ENCODE measurements at regions not wholly inside any gene's neighbourhood (a gene's known extent, or its start where the extent isn't known, plus 50 kb on each side); places are given as distances from the start of the nearest gene placed in this dataset.

DNA sequence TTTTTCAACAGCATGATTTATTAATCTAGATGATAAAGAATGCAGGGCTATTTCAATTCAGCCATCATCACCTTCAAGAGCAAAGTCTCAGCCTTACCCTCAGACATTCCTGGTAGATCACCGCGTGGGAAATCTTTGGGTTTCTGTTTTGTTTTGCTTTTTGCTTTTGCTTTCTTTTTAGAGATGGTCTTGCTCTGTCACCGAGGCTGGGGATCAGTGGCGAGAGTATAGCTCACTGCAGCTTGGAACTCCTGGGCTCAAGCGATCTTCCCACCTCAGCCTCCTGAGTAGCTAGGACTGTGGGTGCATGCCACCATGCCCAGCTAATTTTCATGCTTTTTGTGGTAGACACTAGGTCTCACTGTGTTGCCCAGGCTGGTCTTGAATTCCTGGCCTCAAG is 289.7 kb downstream of the AJAP1 start:
- Mint-ChIP-seq H3K4me1 (no peaks in the 10 kb centered on the region), H3K27me3 (peaks cover 16% of the 10 kb centered on the region), H3K36me3 (ENCODE audit: low read depth) (no peaks in the 10 kb centered on the region), H3K4me3 (no peak overlapping the region), H3K27ac (no peak overlapping the region), H3K9me3 (peaks cover 20% of the 10 kb centered on the region)
- ATAC-seq (replicated peaks), result no peak

DNA sequence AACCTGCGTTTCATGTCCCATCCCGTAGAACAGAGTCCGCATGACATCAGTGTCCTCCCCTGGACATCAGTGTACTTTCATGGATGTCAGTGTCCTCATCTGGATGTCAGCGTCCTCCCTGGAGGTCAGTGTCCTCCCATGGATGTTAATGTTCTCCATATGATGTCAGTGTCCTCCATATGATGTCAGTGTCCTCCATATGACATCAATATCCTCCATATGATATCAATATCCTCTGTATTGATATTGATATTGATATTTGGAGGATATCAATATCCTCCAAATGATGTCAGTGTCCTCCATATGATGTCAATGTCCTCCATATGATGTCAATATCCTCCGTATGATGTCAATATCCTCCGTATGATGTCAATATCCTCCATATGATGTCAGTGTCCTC is 284.9 kb downstream of the AJAP1 start:
- Mint-ChIP-seq H3K27me3 (peaks cover 5% of the 10 kb centered on the region), H3K4me1 (no peaks in the 10 kb centered on the region), H3K4me3 (no peak overlapping the region), H3K27ac (no peak overlapping the region), H3K36me3 (ENCODE audit: low read depth) (no peaks in the 10 kb centered on the region), H3K9me3 (peaks cover 15% of the 10 kb centered on the region)
- no peak for ATAC-seq (replicated peaks)

DNA sequence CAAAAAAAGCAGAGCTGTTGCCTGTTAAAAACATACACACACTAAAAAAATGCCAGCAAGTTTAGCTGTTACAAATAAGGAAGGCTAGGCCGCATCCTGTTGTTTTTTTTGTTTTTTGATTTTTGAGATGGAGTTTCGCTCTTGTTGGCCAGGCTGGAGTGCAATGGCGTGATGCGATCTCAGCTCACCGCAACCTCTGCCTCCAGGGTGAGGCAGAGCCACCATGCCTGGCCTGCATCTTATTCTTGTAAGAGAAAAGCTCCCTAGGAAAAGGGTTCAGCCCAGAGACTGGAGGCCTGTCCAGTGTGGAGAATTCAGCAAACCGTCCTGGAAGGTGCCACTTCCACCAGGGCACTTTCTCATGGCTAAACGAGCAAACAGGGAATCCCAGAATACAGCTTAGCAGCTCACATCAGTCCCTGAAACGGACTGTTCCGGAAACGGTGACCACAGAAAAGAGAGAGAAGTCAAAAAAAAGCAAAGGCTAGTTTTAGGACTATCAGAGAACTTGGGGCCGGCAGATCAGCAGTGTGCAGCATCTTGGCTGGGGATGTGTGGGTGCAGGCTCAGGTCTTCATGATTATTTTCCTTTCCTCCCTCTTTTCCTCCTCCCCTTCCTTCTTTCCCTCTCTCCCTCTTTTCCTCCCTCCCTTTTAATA is 283.6 kb downstream of the AJAP1 start:
- H3K4me3 Mint-ChIP-seq, result no peak overlapping the region
- peaks cover 15% of the 10 kb centered on the region for H3K9me3 Mint-ChIP-seq
- no peak overlapping the region for H3K27ac Mint-ChIP-seq
- H3K4me1 Mint-ChIP-seq, result no peaks in the 10 kb centered on the region
- no peaks in the 10 kb centered on the region for H3K36me3 Mint-ChIP-seq (ENCODE audit: low read depth)
- ATAC-seq (replicated peaks), result no peak
- peaks cover 5% of the 10 kb centered on the region for H3K27me3 Mint-ChIP-seq

DNA sequence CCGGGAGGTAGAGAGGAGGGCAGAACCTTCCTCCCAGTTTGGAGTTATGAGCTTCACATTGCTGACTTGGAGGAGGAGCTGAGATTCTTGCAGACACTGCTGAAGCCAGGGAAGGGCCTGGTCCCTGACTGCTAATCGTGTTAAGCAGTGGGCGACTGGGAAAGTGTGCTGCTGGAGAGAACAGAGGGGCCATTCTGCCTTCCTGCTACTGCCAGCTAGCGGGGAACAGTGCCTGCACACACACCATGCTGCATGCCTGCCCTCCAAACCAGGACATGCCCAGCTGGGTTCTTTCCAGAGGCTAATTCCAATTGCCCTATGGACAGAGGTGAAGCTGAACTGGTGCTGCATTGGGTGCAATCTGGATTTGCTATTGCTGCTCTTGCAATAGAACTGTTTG is 281.4 kb downstream of the AJAP1 start:
- Mint-ChIP-seq H3K36me3 (ENCODE audit: low read depth) (no peaks in the 10 kb centered on the region), H3K27ac (no peak overlapping the region), H3K27me3 (no peaks in the 10 kb centered on the region), H3K4me3 (no peak overlapping the region), H3K4me1 (no peaks in the 10 kb centered on the region), H3K9me3 (peaks cover 9% of the 10 kb centered on the region)
- no peak for ATAC-seq (replicated peaks)

DNA sequence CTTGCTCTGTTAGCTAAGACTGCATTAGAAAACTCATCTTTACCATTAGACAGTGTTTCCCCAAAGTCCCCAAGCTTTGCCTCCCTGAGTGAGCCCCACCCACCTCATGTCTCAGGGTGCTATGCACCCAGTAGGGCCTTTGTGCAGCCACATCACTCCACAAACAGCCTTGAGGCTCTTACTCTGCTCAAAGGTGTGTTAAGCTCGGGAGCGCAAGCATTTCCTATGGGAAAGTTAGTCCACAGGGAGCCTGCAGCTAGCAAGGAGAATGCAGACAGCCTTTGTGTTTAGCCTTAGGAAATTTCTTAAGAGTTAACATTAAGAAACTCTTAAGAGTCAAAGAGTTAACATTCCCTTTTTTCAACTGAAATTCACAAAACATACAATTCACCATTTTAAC is 278.8 kb downstream of the AJAP1 start:
- no peaks in the 10 kb centered on the region for H3K9me3 Mint-ChIP-seq
- H3K4me1 Mint-ChIP-seq, result no peaks in the 10 kb centered on the region
- H3K36me3 Mint-ChIP-seq (ENCODE audit: low read depth), result no peaks in the 10 kb centered on the region

DNA sequence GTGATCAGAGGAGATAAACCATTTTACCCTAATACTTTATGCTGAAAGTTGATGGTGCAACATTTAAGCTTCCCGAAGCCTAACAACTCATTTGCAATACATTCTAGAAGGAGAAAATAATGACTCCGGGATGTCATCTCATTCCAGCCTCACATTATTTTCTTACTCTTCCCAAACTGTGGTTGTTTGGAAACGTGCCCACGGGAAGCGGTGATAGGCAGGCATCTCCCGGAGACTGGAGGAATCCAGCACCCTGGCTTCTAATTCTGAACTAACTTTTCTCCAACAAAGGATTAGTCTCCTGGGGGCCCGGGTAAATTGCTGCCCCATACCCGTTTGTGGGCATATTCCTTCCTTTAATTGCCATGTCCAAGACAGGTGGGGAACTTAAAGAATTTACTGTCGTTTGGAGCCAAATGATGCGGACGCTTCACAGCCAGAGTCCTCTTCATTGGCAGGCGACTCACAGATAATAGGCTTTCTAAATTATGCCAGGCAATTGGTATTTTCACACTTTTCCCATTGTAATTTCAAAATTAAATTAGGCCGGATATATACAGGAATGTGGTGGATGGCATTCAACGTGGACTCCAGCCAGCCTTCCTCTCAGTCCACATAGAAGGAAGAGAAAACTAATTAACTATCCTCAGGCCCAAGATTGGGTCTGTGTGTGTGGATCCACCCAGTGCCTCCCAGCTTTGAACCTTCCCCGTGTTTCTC is 278.1 kb downstream of the AJAP1 start:
- Mint-ChIP-seq H3K9me3 (no peaks in the 10 kb centered on the region), H3K4me1 (no peaks in the 10 kb centered on the region), H3K27ac (no peak overlapping the region), H3K4me3 (no peak overlapping the region), H3K36me3 (ENCODE audit: low read depth) (no peaks in the 10 kb centered on the region), H3K27me3 (no peaks in the 10 kb centered on the region)
- no peak for ATAC-seq (replicated peaks)

More for the DNA sequence above, 278.8 kb downstream of the AJAP1 start:
- no peaks in the 10 kb centered on the region for H3K27me3 Mint-ChIP-seq
- no peak overlapping the region for H3K27ac Mint-ChIP-seq
- no peak overlapping the region for H3K4me3 Mint-ChIP-seq
- ATAC-seq (replicated peaks), result no peak

DNA sequence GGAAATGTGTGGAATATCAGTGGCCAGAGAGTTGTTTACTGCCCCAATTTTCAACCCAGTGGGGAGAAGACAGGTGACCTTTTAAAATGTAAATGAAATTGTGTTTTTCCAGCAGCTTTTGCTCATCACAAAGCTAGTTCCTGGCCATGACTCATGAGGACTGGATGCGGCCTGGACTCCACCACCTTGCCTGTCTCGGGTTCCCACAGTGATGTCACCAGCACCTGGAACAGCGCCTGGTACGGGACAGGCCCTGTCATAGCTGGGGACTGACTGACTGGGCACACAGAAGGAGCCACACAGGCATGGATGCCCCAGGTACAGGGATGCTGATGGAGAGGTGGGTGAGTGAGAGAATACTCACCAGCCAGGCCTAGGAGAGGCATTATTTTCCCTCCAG is 277.1 kb downstream of the AJAP1 start:
- Mint-ChIP-seq H3K4me3 (no peak overlapping the region), H3K4me1 (no peaks in the 10 kb centered on the region), H3K27me3 (no peaks in the 10 kb centered on the region), H3K9me3 (no peaks in the 10 kb centered on the region), H3K27ac (no peak overlapping the region), H3K36me3 (ENCODE audit: low read depth) (no peaks in the 10 kb centered on the region)
- ATAC-seq (replicated peaks), result no peak

DNA sequence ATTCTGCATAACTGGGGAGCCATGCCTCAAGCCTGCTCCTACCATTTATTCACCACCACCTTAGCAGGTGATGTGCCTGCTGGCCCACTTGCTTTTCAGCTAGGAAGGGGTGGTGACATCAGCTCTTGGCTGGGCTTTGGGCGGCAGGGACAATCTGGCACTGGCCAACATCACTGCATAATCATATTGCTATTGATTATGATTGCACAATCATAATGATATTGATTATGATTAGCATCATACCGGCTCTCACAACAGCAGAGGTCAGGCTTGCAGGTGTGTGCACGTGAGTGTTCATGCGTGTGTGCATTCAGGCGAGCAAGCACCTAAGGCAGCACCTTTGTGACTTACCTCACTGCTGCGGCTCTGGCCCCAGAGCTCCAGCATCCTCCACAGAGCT is 273.8 kb downstream of the AJAP1 start:
- Mint-ChIP-seq H3K4me3 (no peak overlapping the region), H3K27me3 (peaks cover 3% of the 10 kb centered on the region), H3K36me3 (ENCODE audit: low read depth) (no peaks in the 10 kb centered on the region), H3K9me3 (no peaks in the 10 kb centered on the region), H3K27ac (no peak overlapping the region), H3K4me1 (no peaks in the 10 kb centered on the region)
- ATAC-seq (replicated peaks), result no peak

DNA sequence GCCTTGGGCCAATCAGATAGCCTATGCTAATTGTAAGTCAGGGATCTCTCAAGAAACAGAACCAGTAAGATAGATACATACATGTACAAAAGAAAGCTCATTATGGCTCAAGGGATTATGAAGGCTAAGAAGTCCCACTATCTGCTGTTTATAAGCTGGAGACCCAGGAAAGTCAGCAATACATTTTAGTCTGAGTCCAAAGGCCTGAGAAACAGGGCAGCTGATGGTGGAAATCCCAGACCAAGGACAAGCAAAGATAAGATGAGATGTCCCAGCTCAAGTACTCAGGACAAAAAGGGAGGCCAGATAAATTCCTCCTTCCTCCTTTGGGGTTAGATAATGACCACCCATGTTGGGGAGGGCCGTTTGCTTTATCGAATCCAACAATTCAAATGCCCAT is 269.9 kb downstream of the AJAP1 start:
- H3K36me3 Mint-ChIP-seq (ENCODE audit: low read depth), result no peaks in the 10 kb centered on the region
- ATAC-seq (replicated peaks), result no peak
- H3K27me3 Mint-ChIP-seq, result peaks cover 8% of the 10 kb centered on the region
- no peak overlapping the region for H3K4me3 Mint-ChIP-seq
- H3K4me1 Mint-ChIP-seq, result no peaks in the 10 kb centered on the region
- H3K9me3 Mint-ChIP-seq, result peaks cover 9% of the 10 kb centered on the region
- H3K27ac Mint-ChIP-seq, result no peak overlapping the region

DNA sequence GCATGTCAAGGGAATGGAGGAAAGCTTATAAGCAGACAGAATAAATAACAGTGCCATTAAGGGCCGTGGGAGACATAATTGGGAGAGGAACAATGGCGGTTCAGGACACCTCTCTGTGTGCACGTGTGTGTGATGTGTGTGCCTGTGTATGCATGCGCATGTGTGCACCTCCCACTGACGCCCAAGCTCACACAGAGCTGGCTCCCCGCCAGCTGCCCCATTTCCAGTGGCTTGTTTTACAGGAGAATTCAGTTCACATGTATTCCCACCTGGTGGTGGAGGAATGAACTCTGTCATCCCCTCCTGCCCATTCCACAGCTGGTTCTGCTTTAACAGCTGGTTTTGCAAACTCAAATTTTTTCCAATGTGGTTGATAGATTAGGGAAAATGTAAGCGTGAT is 262.2 kb downstream of the AJAP1 start:
- no peaks in the 10 kb centered on the region for H3K4me1 Mint-ChIP-seq
- no peak overlapping the region for H3K27ac Mint-ChIP-seq
- peaks cover 28% of the 10 kb centered on the region for H3K27me3 Mint-ChIP-seq

DNA sequence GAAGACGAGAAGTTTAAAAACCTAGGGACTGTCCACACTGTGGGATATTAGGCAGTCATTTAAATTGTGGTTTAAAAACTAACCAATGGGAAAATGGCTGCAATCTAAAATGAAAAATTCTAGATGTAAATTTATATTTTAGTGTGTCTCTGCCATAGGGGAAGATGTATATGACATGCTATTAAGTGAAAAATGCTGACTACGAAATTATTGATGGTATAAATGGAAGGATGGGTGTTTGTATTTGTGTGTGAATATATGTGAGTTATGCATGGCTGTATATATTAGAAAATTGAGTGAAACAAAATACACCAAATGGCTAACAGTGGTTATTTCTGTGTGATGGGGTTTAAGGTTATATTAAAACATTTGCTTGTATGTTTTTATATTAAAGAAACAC is 260.7 kb downstream of the AJAP1 start:
- no peak for ATAC-seq (replicated peaks)
- H3K4me3 Mint-ChIP-seq, result no peak overlapping the region
- H3K27ac Mint-ChIP-seq, result no peak overlapping the region
- no peaks in the 10 kb centered on the region for H3K36me3 Mint-ChIP-seq (ENCODE audit: low read depth)
- no peaks in the 10 kb centered on the region for H3K4me1 Mint-ChIP-seq
- peaks cover 14% of the 10 kb centered on the region for H3K9me3 Mint-ChIP-seq
- H3K27me3 Mint-ChIP-seq, result peaks cover 28% of the 10 kb centered on the region

More for the DNA sequence above, 262.2 kb downstream of the AJAP1 start:
- no peak for ATAC-seq (replicated peaks)
- Mint-ChIP-seq H3K36me3 (ENCODE audit: low read depth) (no peaks in the 10 kb centered on the region), H3K9me3 (peaks cover 15% of the 10 kb centered on the region), H3K4me3 (no peak overlapping the region)

DNA sequence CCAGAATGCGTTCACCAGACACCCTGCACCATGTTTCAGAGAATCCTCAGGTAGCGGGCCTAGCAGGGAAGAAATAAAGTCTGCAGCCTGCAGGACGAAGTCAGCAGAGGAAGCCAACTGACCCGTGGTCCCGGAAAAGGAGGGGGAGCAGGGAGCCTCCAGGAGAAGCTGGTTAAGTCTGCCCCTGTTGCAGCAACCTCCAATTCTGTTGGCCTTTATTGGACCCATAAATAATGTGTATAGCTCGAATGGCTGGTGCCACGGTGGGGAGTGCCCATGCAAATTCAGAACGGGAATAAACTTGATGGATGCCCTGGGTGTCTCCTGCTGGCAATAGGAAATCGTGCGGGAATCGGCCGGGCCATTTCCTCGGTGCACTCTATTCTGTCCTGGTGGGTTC is 254.1 kb downstream of the AJAP1 start:
- Mint-ChIP-seq H3K27ac (no peak overlapping the region), H3K9me3 (no peaks in the 10 kb centered on the region), H3K4me1 (no peaks in the 10 kb centered on the region), H3K4me3 (no peak overlapping the region), H3K36me3 (ENCODE audit: low read depth) (no peaks in the 10 kb centered on the region), H3K27me3 (peaks cover 8% of the 10 kb centered on the region)
- ATAC-seq (replicated peaks), result no peak

DNA sequence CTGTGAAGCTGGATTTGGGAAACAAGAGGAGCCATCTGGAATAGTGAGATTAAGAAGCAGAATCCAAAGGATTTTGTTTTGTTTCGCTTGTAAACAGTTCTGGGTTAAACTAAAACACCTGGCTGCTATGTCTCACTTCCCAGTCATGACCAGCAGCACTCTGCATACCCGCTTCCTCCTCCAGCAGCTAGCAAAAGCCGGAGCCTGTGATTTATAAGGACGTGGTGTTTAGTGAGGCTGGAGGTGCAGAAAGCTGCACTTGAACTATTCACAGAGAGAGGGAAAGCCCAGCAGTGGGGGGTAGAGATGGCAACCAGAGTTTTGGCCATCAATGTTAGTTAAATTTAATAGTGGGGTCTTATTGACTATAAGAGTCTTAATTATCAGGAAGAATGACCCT is 240.2 kb downstream of the AJAP1 start:
- H3K27ac Mint-ChIP-seq, result no peak overlapping the region
- peaks cover 29% of the 10 kb centered on the region for H3K27me3 Mint-ChIP-seq
- ATAC-seq (replicated peaks), result no peak
- H3K4me3 Mint-ChIP-seq, result no peak overlapping the region
- no peaks in the 10 kb centered on the region for H3K4me1 Mint-ChIP-seq
- peaks cover 6% of the 10 kb centered on the region for H3K9me3 Mint-ChIP-seq
- no peaks in the 10 kb centered on the region for H3K36me3 Mint-ChIP-seq (ENCODE audit: low read depth)

DNA sequence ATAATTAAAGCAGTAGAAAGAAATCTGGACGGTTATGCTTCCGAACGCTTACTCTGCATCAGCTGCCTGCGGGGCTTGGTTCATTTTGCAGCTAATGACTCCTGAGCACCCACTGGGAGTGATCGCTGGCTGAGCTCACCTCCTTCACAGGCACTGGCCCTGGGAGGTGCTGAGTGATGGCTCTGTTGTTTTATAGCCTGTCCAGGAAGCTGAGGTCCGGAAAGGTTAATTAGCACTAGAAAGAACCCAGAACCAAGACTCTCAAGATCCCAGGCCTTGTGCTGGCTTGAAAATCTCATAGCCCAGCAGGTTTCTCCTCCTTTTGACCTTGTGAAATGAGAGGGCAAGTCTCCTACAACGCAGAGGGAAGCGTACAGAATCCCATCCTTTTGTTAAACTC is 226.2 kb downstream of the AJAP1 start:
- Mint-ChIP-seq H3K36me3 (ENCODE audit: low read depth) (no peaks in the 10 kb centered on the region), H3K4me1 (no peaks in the 10 kb centered on the region), H3K4me3 (no peak overlapping the region), H3K27ac (no peak overlapping the region), H3K9me3 (peaks cover 4% of the 10 kb centered on the region), H3K27me3 (peaks cover 34% of the 10 kb centered on the region)
- ATAC-seq (replicated peaks), result no peak

DNA sequence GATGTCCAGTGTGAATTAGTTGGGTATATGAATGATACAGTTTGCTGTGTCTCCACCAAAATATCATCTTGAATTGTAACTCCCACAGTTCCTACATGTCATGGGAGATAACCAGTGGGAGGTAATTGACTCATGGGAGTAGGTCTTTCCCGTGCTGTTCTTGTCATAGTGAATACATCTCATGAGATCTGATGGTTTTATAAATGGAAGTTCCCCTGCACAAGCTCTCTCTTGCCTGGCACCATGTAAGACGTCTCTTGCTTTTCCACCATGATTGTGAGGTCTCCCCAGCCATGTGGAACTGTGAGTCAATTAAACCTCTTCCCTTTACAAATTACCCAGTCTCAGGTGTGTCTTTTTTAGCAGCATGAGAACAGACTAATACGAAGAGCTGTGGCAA is 223.0 kb downstream of the AJAP1 start:
- Mint-ChIP-seq H3K4me3 (no peak overlapping the region), H3K36me3 (ENCODE audit: low read depth) (no peaks in the 10 kb centered on the region), H3K27ac (no peak overlapping the region), H3K4me1 (no peaks in the 10 kb centered on the region), H3K27me3 (peaks cover 21% of the 10 kb centered on the region), H3K9me3 (peaks cover 4% of the 10 kb centered on the region)
- ATAC-seq (replicated peaks), result no peak
